Nephron (organoid): ENCODE measurements at regions not wholly inside any gene's neighbourhood (a gene's known extent, or its start where the extent isn't known, plus 50 kb on each side); places are given as distances from the start of the nearest gene placed in this dataset.

Experiments used
- H3K27ac Mint-ChIP-seq, 3 experiments: 2 replicates each; pipeline ENCODE4 v1.8.0; 2020; ENCODE audit warnings: mixed read lengths in 3 of 3, mild to moderate bottlenecking in 2 of 3, moderate library complexity in 1 of 3
- H3K27me3 Mint-ChIP-seq: 2 replicates; pipeline ENCODE4 v1.8.0; 2021; ENCODE audit warnings: low read depth, mild to moderate bottlenecking, moderate library complexity, mixed read lengths
- H3K36me3 Mint-ChIP-seq: 2 replicates; pipeline ENCODE4 v1.8.0; 2020; ENCODE audit warnings: low read depth, mixed read lengths
- H3K4me1 Mint-ChIP-seq: 2 replicates; pipeline ENCODE4 v1.8.0; 2020; ENCODE audit warnings: mixed read lengths
- H3K4me3 Mint-ChIP-seq, 3 experiments: 2 replicates each; pipeline ENCODE4 v1.8.0; 2020; ENCODE audit warnings: mild to moderate bottlenecking in 3 of 3, mixed read lengths in 3 of 3, moderate library complexity in 2 of 3
- H3K9me3 Mint-ChIP-seq: 2 replicates; pipeline ENCODE4 v1.8.0; 2020; ENCODE audit warnings: mixed read lengths
- TF ChIP-seq, protein P1 (sequence below), 3 experiments: fragments of 200-600 bp; sonication (generic); IDR thresholded peaks; one replicate each; pipeline ENCODE4 v1.5.0; 2021; ENCODE audit warnings: antibody characterized with exemption in 3 of 3; ENCODE audit not compliant: unreplicated experiment in 3 of 3

DNA sequence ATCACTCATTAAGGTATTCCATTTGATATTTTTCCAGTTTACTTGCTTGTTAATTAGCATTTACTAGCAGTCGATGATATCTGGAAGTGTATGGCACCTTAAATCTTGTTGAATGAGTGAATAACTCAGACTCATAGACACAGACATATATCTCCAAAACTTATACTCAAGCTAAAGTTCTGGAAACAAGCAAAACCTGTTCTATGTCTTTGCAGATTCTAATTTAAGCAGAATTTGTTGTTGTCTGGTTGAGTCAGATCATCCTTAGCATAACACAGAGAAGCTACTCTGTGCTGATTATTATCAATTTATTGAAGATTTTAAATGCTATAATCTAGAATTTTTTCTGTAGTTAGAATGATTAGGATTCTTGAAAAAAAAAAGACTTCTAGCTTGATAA, 296.2 kb downstream of the MDFIC start:
- no peaks in the 10 kb centered on the region for H3K27me3 Mint-ChIP-seq
- H3K27ac Mint-ChIP-seq: no peak overlapping the region
- H3K4me1 Mint-ChIP-seq: no peaks in the 10 kb centered on the region
- no peaks in the 10 kb centered on the region for H3K9me3 Mint-ChIP-seq
- no peaks in the 10 kb centered on the region for H3K36me3 Mint-ChIP-seq
- TF ChIP-seq, protein P1, sequence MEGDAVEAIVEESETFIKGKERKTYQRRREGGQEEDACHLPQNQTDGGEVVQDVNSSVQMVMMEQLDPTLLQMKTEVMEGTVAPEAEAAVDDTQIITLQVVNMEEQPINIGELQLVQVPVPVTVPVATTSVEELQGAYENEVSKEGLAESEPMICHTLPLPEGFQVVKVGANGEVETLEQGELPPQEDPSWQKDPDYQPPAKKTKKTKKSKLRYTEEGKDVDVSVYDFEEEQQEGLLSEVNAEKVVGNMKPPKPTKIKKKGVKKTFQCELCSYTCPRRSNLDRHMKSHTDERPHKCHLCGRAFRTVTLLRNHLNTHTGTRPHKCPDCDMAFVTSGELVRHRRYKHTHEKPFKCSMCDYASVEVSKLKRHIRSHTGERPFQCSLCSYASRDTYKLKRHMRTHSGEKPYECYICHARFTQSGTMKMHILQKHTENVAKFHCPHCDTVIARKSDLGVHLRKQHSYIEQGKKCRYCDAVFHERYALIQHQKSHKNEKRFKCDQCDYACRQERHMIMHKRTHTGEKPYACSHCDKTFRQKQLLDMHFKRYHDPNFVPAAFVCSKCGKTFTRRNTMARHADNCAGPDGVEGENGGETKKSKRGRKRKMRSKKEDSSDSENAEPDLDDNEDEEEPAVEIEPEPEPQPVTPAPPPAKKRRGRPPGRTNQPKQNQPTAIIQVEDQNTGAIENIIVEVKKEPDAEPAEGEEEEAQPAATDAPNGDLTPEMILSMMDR (IDR thresholded peaks at IDR 0.05; ENCODE audit: unreplicated experiment in 3 of 3): no peak
- no peak overlapping the region for H3K4me3 Mint-ChIP-seq

DNA sequence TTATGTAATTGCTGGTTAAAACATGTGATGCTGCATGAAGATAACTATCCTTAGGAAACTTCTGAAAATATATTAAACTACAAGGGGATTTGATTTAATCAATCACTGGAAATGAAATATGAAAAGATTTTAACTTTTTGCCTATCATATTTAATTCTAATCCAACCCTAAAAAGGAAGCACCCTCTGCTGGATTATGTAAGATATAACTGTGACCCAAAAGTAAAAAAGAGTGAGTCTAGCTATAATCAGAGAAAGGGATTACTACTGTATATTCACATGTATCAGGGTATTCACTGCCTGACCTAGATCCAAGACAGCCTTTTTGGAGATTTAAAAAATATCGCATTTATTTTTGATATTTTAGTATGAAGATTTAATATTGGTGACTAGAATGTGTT, 295.5 kb downstream of the MDFIC start:
- no peaks in the 10 kb centered on the region for H3K27me3 Mint-ChIP-seq
- H3K27ac Mint-ChIP-seq: no peak overlapping the region
- H3K4me3 Mint-ChIP-seq: no peak overlapping the region
- no peaks in the 10 kb centered on the region for H3K4me1 Mint-ChIP-seq
- H3K36me3 Mint-ChIP-seq: no peaks in the 10 kb centered on the region
- TF ChIP-seq, protein P1 (IDR thresholded peaks at IDR 0.05; ENCODE audit: unreplicated experiment in 3 of 3): peak; percentile 12 to 30 (median 24)
- no peaks in the 10 kb centered on the region for H3K9me3 Mint-ChIP-seq

DNA sequence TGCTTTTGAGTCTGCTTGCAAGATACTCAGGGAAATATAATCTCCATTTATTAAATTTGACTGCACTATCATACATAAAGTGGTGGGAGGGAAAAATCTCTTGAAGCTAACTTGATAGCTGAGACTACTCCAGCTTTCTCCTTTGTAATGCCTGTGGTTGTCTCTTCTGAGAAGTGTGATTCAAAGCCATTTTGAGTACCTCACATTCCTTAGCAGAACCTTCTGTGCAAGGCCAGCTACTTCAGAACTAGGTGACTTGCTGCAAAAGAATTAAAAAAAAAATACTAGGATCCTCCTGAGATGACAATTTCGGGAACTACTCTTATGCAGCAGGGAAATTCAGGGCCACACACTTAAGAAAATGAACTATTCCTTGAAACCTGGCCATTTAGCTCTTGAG, 294.8 kb downstream of the MDFIC start:
- Mint-ChIP-seq H3K36me3 (no peaks in the 10 kb centered on the region), H3K27me3 (no peaks in the 10 kb centered on the region), H3K9me3 (no peaks in the 10 kb centered on the region), H3K4me3 (no peak overlapping the region), H3K4me1 (no peaks in the 10 kb centered on the region), H3K27ac (no peak overlapping the region)
- TF ChIP-seq, protein P1 (IDR thresholded peaks at IDR 0.05; ENCODE audit: unreplicated experiment in 3 of 3): no peak

DNA sequence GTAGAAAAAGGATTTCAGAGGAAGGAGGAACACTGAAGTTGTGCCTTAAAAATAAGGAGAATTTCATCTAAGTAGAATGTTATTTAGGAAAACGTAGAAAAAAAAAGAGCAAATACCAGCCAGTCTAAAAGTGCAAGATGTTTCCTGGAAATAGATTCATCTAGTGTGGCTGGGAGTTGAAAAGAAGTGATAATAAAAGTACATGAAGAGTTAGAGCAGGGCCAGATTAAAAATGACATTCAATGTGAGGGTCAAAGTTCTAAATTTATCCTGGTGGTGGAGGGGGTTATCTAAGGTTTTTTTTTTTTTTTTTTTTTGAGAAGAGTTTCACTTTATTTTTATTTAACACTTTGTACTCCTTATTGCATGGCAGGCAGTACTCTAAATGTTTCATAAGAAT, 289.3 kb downstream of the MDFIC start:
- Mint-ChIP-seq H3K36me3 (peaks cover 4% of the 10 kb centered on the region), H3K4me1 (no peaks in the 10 kb centered on the region), H3K27me3 (no peaks in the 10 kb centered on the region), H3K4me3 (no peak overlapping the region), H3K27ac (no peak overlapping the region), H3K9me3 (peaks cover 7% of the 10 kb centered on the region)
- TF ChIP-seq, protein P1 (IDR thresholded peaks at IDR 0.05; ENCODE audit: unreplicated experiment in 3 of 3): no peak

DNA sequence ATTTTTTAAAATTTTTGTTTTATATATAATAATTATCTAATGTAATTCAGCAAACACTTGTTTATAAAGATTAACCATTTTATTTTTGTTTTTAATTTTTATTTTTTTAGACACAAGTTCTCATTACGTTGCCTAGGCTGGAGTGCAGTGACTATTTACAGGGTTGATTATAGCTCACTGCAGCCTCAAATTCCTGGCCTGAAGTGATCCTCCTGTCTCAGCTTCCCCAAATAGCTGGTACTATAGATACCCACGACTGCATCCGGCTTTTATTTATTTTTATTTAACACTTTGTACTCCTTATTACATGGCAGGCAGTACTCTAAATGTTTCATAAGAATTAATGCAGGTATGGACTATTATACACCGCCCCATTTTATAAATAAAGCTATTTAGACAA, 288.7 kb downstream of the MDFIC start:
- no peaks in the 10 kb centered on the region for H3K4me1 Mint-ChIP-seq
- peaks cover 4% of the 10 kb centered on the region for H3K36me3 Mint-ChIP-seq

More for the DNA sequence above, 288.7 kb downstream of the MDFIC start:
- TF ChIP-seq, protein P1 (IDR thresholded peaks at IDR 0.05; ENCODE audit: unreplicated experiment in 3 of 3): no peak
- H3K4me3 Mint-ChIP-seq: no peak overlapping the region
- no peaks in the 10 kb centered on the region for H3K27me3 Mint-ChIP-seq
- H3K9me3 Mint-ChIP-seq: peaks cover 11% of the 10 kb centered on the region
- H3K27ac Mint-ChIP-seq: no peak overlapping the region
